Sigmoid colon (tissue), 4 donors: ENCODE measurements at regions not wholly inside any gene's neighbourhood (a gene's known extent, or its start where the extent isn't known, plus 50 kb on each side); places are given as distances from the start of the nearest gene placed in this dataset.

Experiments
- CTCF ChIP-seq, 4 experiments: fragments of 450-650 bp in 3 of 4; fragments of 200-600 bp in 1 of 4; IDR thresholded peaks; one replicate each; pipeline ENCODE4 v1.5.1; 2016 to 2019; ENCODE audit warnings: antibody characterized with exemption in 4 of 4, mild to moderate bottlenecking in 3 of 4, moderate library complexity in 2 of 4
- POLR2A ChIP-seq, 2 donors: fragments of 450-650 bp; IDR thresholded peaks; one replicate each; pipeline ENCODE4 v1.6.1; 2016; ENCODE audit warnings: antibody characterized with exemption in 2 of 2, mild to moderate bottlenecking in 2 of 2, moderate library complexity in 2 of 2
- POLR2AphosphoS5 ChIP-seq, 4 donors: sonication (generic); formaldehyde crosslinking; IDR thresholded peaks; one replicate each; pipeline ENCODE4 v1.6.1; 2017; ENCODE audit warnings: antibody characterized with exemption in 4 of 4

DNA sequence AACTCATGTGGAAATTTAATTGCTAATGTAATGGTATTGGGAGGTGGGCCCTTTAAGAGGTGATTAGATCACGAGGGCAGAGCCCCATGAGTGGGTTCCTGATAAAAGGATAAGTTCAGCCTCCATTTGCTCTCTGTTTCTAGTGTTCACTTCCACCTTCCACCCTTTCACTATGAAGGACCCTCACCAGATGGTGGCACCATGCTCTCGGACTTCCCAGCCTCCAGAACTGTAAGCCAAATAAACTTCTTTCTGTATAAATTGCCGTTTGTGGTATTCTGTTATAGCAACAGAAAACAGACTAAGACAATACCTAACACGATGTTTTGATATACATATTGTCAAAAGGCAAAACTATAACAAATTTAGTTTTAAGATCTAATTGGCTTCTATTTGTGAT is 166.2 kb downstream of the DEPDC1B start:
- TF ChIP-seq CTCF (IDR thresholded peaks at IDR 0.05), result no peak
- no peak for TF ChIP-seq POLR2A (IDR thresholded peaks at IDR 0.05)
- no peak for TF ChIP-seq POLR2AphosphoS5 (IDR thresholded peaks at IDR 0.05)
